B cell (primary cell): ENCODE measurements at regions not wholly inside any gene's neighbourhood (a gene's known extent, or its start where the extent isn't known, plus 50 kb on each side); places are given as distances from the start of the nearest gene placed in this dataset.

Experiments used
- ATAC-seq: fragments of 200-7000 bp; cut with Tn5 transposase; one replicate; pipeline ENCODE4 v1.10.0; 2021; ENCODE audit warnings: low read depth, mild to moderate bottlenecking, moderate number of reproducible peaks, moderate library complexity
- CTCF ChIA-PET: fragments of 350-600 bp; sonication (Branson Sonifier 250); formaldehyde crosslinking; loops from one replicate; lab custom pipeline; 2021; ENCODE audit warnings: antibody characterized with exemption, inconsistent platforms; lab: Charles Lee
- POLR2A ChIA-PET: fragments of 350-600 bp; sonication (Branson Sonifier 250); formaldehyde crosslinking; loops from one replicate; lab custom pipeline; 2021; ENCODE audit warnings: antibody characterized with exemption; lab: Charles Lee
- DNase-seq: peaks from one replicate; pipeline ENCODE4 v3.0.0; 2013
- H2AFZ ChIP-seq: 2 replicates; pipeline ENCODE4 v1.6.1; 2012; ENCODE audit warnings: mild to moderate bottlenecking, low read depth, low read length; ENCODE audit not compliant: insufficient read depth, poor library complexity, severe bottlenecking
- H3K27ac ChIP-seq, 2 donors: 1 replicate in 1 of 2; 2 replicates in 1 of 2; pipeline ENCODE4 v1.5.1; 2012 to 2013; ENCODE audit warnings: low read length in 2 of 2, mild to moderate bottlenecking in 2 of 2, moderate library complexity in 1 of 2
- H3K27me3 ChIP-seq, 4 experiments: fragments of 200-600 bp in 1 of 4; sonication (generic) in 1 of 4; replicated peaks in 1 of 4; 1 replicate in 2 of 4; 2 replicates in 2 of 4; pipeline versions ENCODE4 v1.6.1 to v1.7.0; 2013 to 2016; ENCODE audit warnings: low read length in 3 of 4, mild to moderate bottlenecking in 2 of 4, mixed read lengths in 1 of 4, moderate library complexity in 1 of 4; ENCODE audit not compliant: insufficient read depth in 4 of 4, control insufficient read depth in 3 of 4; ENCODE audit errors: control extremely low read depth in 1 of 4
- H3K36me3 ChIP-seq, 2 experiments: replicated peaks in 1 of 2; 1 replicate in 1 of 2; 2 replicates in 1 of 2; pipeline versions ENCODE4 v1.6.1 to v1.7.1; 2013; ENCODE audit warnings: low read length in 1 of 2; ENCODE audit not compliant: insufficient read depth in 2 of 2, control insufficient read depth in 1 of 2; ENCODE audit errors: control extremely low read depth in 1 of 2, extremely low read depth in 1 of 2
- H3K4me1 ChIP-seq, 2 donors: fragments of 200-600 bp in 1 of 2; sonication (generic) in 1 of 2; 1 replicate in 1 of 2; 2 replicates in 1 of 2; pipeline versions ENCODE4 v1.5.1 to v1.6.1; 2013 to 2017; ENCODE audit warnings: low read length in 2 of 2; ENCODE audit not compliant: control insufficient read depth in 2 of 2, insufficient read depth in 2 of 2
- H3K4me2 ChIP-seq: replicated peaks from 2 replicates; pipeline ENCODE3; 2012; ENCODE audit warnings: mild to moderate bottlenecking, low read depth, low read length; ENCODE audit not compliant: poor library complexity, severe bottlenecking
- H3K4me3 ChIP-seq, 5 experiments: fragments of 200-600 bp in 1 of 5; sonication (generic) in 1 of 5; 1 replicate in 3 of 5; 2 replicates in 2 of 5; pipeline versions ENCODE4 v1.5.1 to v1.7.0; 2011 to 2016; ENCODE audit warnings: low read length in 4 of 5, mild to moderate bottlenecking in 4 of 5, low read depth in 2 of 5, control low read depth in 1 of 5, moderate library complexity in 1 of 5; ENCODE audit not compliant: insufficient read depth in 1 of 5; ENCODE audit errors: control extremely low read depth in 1 of 5, extremely low read depth in 1 of 5
- H3K79me2 ChIP-seq: fragments of 200-600 bp; sonication (generic); one replicate; pipeline ENCODE4 v1.6.0; 2016; ENCODE audit warnings: low read length; ENCODE audit not compliant: control insufficient read depth, insufficient read depth
- H3K9ac ChIP-seq: fragments of 200-600 bp; sonication (generic); 2 replicates; pipeline ENCODE4 v1.6.1; 2017; ENCODE audit warnings: mild to moderate bottlenecking, low read length, moderate library complexity
- H3K9me3 ChIP-seq, 3 donors: one replicate each; pipeline versions ENCODE4 v1.6.1 to v1.7.1; 2013; ENCODE audit warnings: low read length in 2 of 3; ENCODE audit not compliant: control insufficient read depth in 2 of 3, insufficient read depth in 1 of 3; ENCODE audit errors: control extremely low read depth in 1 of 3
- H4K20me1 ChIP-seq: 2 replicates; pipeline ENCODE4 v1.6.0; 2012; ENCODE audit warnings: mild to moderate bottlenecking, low read length; ENCODE audit not compliant: insufficient read depth, control insufficient read depth, poor library complexity, severe bottlenecking
- H3K27ac Mint-ChIP-seq: one replicate; pipeline ENCODE4 v1.8.0; 2021; ENCODE audit warnings: mixed read lengths
- H3K27me3 Mint-ChIP-seq: one replicate; pipeline ENCODE4 v1.8.0; 2021; ENCODE audit warnings: mixed read lengths
- H3K4me1 Mint-ChIP-seq: one replicate; pipeline ENCODE4 v1.8.0; 2021; ENCODE audit warnings: mixed read lengths
- H3K4me3 Mint-ChIP-seq: one replicate; pipeline ENCODE4 v1.8.0; 2021; ENCODE audit warnings: mixed read lengths
- H3K9me3 Mint-ChIP-seq: one replicate; pipeline ENCODE4 v1.8.0; 2022; ENCODE audit warnings: mixed read lengths; ENCODE audit not compliant: insufficient read depth
- EZH2 ChIP-seq: IDR thresholded peaks from 2 replicates; pipeline ENCODE4 v1.6.1; 2012; ENCODE audit warnings: borderline replicate concordance, low read depth, mild to moderate bottlenecking, moderate library complexity, low read length; ENCODE audit not compliant: insufficient read depth, poor library complexity, severe bottlenecking
- WGBS: methylation state at CpG from one replicate; pipeline ENCODE4 v1.1.5; 2013; ENCODE audit warnings: missing lambda C conversion rate; ENCODE audit not compliant: insufficient coverage; 5-methylcytosine and 5-hydroxymethylcytosine counted together
- intact Hi-C: fragments of 100-400 bp; cut with micrococcal nuclease; formaldehyde crosslinking; loops from one replicate; pipeline ENCODE4 v1.10.0; 2022
- TF ChIP-seq, protein P1 (sequence below): fragments of 200-600 bp; IDR thresholded peaks from one replicate; pipeline ENCODE4 v1.8.0; 2022; ENCODE audit warnings: antibody characterized with exemption, mild to moderate bottlenecking

DNA sequence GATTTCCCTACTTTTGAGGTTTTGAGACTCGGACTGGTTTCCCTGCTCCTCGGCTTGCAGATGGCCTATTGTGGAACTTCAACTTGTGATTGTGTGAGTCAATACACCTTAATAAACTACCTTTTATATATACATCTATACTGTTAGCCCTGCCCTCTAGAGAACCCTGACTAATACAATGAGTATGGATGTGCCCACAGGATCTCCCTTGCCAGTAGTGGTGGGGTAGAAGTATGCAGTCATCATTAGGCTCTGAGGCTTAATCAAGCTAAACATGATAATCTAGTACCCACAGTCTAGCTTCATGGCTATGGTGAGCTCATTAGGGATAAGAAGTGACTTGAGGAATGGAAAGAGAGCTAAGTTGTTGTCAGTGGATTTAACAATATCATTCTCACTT lies 412.8 kb upstream of the PTGER4 start:
- no peak overlapping the region for H3K27ac ChIP-seq
- no peaks in the 10 kb centered on the region for H3K27me3 Mint-ChIP-seq
- no peak overlapping the region for H3K4me2 ChIP-seq
- DNase-seq = no peak
- ChIA-PET POLR2A (no interaction called here), CTCF (no interaction called here)
- H3K27ac Mint-ChIP-seq = no peak overlapping the region
- TF ChIP-seq, protein P1, sequence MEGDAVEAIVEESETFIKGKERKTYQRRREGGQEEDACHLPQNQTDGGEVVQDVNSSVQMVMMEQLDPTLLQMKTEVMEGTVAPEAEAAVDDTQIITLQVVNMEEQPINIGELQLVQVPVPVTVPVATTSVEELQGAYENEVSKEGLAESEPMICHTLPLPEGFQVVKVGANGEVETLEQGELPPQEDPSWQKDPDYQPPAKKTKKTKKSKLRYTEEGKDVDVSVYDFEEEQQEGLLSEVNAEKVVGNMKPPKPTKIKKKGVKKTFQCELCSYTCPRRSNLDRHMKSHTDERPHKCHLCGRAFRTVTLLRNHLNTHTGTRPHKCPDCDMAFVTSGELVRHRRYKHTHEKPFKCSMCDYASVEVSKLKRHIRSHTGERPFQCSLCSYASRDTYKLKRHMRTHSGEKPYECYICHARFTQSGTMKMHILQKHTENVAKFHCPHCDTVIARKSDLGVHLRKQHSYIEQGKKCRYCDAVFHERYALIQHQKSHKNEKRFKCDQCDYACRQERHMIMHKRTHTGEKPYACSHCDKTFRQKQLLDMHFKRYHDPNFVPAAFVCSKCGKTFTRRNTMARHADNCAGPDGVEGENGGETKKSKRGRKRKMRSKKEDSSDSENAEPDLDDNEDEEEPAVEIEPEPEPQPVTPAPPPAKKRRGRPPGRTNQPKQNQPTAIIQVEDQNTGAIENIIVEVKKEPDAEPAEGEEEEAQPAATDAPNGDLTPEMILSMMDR = no peak
- TF ChIP-seq EZH2 = no peak
- no peak overlapping the region for H2AFZ ChIP-seq
- no peaks in the 10 kb centered on the region for H3K9me3 Mint-ChIP-seq
- no peak overlapping the region for H3K4me3 ChIP-seq
- H3K79me2 ChIP-seq = no peaks in the 10 kb centered on the region
- no peaks in the 10 kb centered on the region for H3K4me1 ChIP-seq
- H3K9me3 ChIP-seq = no peaks in the 10 kb centered on the region
- H3K36me3 ChIP-seq = no peaks in the 10 kb centered on the region
- no peak overlapping the region for H3K9ac ChIP-seq
- no peaks in the 10 kb centered on the region for H3K4me1 Mint-ChIP-seq
- no peaks in the 10 kb centered on the region for H4K20me1 ChIP-seq
- intact Hi-C loops = no loop called here
- no CpG with 5 or more reads among the region's 2 CpGs for WGBS
- ATAC-seq = no peak
- H3K4me3 Mint-ChIP-seq = no peak overlapping the region
- H3K27me3 ChIP-seq = no peaks in the 10 kb centered on the region

DNA sequence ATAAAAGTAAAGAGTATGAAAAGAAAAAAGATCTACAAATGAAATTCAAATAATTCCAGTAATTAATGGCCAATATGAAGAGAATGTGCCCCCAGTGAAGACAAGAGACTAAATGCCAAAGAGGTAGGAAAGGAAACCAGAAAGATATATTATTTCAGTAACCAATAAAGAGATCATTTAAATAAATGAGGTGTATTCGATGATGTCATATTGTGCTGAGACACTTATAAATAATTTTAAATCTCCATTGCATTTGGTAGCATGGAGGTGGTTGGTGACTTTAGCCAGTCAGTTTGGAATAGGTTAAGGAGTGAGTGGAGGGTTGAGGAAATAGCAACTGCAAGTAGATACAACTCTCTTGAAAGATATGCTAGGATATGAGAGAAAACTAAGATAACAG lies 417.7 kb upstream of the PTGER4 start:
- no peak overlapping the region for H2AFZ ChIP-seq
- Mint-ChIP-seq H3K4me3 (no peak overlapping the region), H3K27ac (no peak overlapping the region), H3K27me3 (no peaks in the 10 kb centered on the region), H3K9me3 (no peaks in the 10 kb centered on the region), H3K4me1 (no peaks in the 10 kb centered on the region)
- no peaks in the 10 kb centered on the region for H4K20me1 ChIP-seq
- no CpG with 5 or more reads among the region's 1 CpG for WGBS
- H3K36me3 ChIP-seq = no peaks in the 10 kb centered on the region
- H3K9me3 ChIP-seq = no peaks in the 10 kb centered on the region
- H3K27me3 ChIP-seq = no peaks in the 10 kb centered on the region
- no peak overlapping the region for H3K4me2 ChIP-seq
- ATAC-seq = no peak
- intact Hi-C loops = no loop called here
- no peaks in the 10 kb centered on the region for H3K4me1 ChIP-seq
- DNase-seq = no peak
- no peak overlapping the region for H3K4me3 ChIP-seq
- TF ChIP-seq EZH2 = no peak
- TF ChIP-seq, protein P1 = no peak
- ChIA-PET CTCF (interaction anchor here (0.7 kb wide), 1 partner anchor 17 kb away, joined by 3 read pairs; no protein-coding TSS in a partner anchor), POLR2A (no interaction called here)
- H3K9ac ChIP-seq = no peak overlapping the region
- H3K27ac ChIP-seq = no peak overlapping the region
- H3K79me2 ChIP-seq = no peaks in the 10 kb centered on the region
